ENCODE measurements at regions not wholly inside any gene's neighbourhood (a gene's known extent, or its start where the extent isn't known, plus 50 kb on each side); places are given as distances from the start of the nearest gene placed in this dataset.

GRCh38 chr13:97119943-97120342 lies 102.2 kb upstream of the MBNL2 start:
- H3K27ac ChIP-seq, result no peak overlapping the region
- no TSS peak for BruUV-seq (replicated peaks)
- no peak overlapping the region for H3K4me3 ChIP-seq
- H3K4me2 ChIP-seq, result no peak overlapping the region
- no peaks in the 10 kb centered on the region; the same call in 1 of the 2 replicates for H3K79me2 ChIP-seq (ENCODE audit: low read depth)
- H3K36me3 ChIP-seq (ENCODE audit: low read depth), result no peaks in the 10 kb centered on the region
- H3K27me3 ChIP-seq (ENCODE audit: insufficient read depth, low read depth), result no peaks in the 10 kb centered on the region
- DNase-seq, result no peak
- no peak for TF ChIP-seq EZH2 (IDR thresholded peaks at IDR 0.05; ENCODE audit: low read depth)
- TF ChIP-seq CTCF (conservative IDR thresholded peaks at IDR 0.05), result no peak
- H3K4me1 ChIP-seq (replicated peaks; ENCODE audit: insufficient read depth), result peaks cover 66% of the 10 kb centered on the region
- intact Hi-C loops (cut with micrococcal nuclease; ENCODE audit: unreplicated experiment), result no loop called here
- POLR2A ChIA-PET (ENCODE audit: unreplicated experiment), result no interaction called here
- 0 out of 2 replicates have a peak, but pooled peaks cover 3% of the 10 kb centered on the region for H3K9me3 ChIP-seq (ENCODE audit: insufficient read depth, low read depth)
- H2AFZ ChIP-seq, result no peak overlapping the region
- CTCF ChIA-PET, result no interaction called here
- H3K9me2 ChIP-seq (ENCODE audit: insufficient read depth), result no peaks in the 10 kb centered on the region
- H4K20me1 ChIP-seq (ENCODE audit: insufficient read depth), result no peaks in the 10 kb centered on the region
- H3F3A ChIP-seq (ENCODE audit: insufficient read depth, low read depth), result peaks cover 33% of the 10 kb centered on the region

- Histone ChIP-seq H3K79me2 (ENCODE audit: low read depth) (no peaks in the 10 kb centered on the region; the same call in 1 of the 2 replicates), H4K20me1 (ENCODE audit: insufficient read depth) (no peaks in the 10 kb centered on the region), H2AFZ (no peak overlapping the region), H3K4me1 (replicated peaks; ENCODE audit: insufficient read depth) (peaks cover 70% of the 10 kb centered on the region), H3K4me2 (no peak overlapping the region), H3K27me3 (ENCODE audit: insufficient read depth, low read depth) (no peaks in the 10 kb centered on the region), H3F3A (ENCODE audit: insufficient read depth, low read depth) (peaks cover 37% of the 10 kb centered on the region), H3K27ac (peak overlapping the region; percentile 85), H3K9me3 (ENCODE audit: insufficient read depth, low read depth) (0 out of 2 replicates have a peak, but pooled peaks cover 3% of the 10 kb centered on the region), H3K36me3 (ENCODE audit: low read depth) (no peaks in the 10 kb centered on the region), H3K9me2 (ENCODE audit: insufficient read depth) (no peaks in the 10 kb centered on the region), H3K4me3 (no peak overlapping the region)
- ChIA-PET POLR2A (ENCODE audit: unreplicated experiment) (no interaction called here), CTCF (no interaction called here)
- TF ChIP-seq CTCF (conservative IDR thresholded peaks at IDR 0.05), result no peak
- TF ChIP-seq EZH2 (IDR thresholded peaks at IDR 0.05; ENCODE audit: low read depth), result no peak
- intact Hi-C loops (cut with micrococcal nuclease; ENCODE audit: unreplicated experiment), result no loop called here
- no TSS peak for BruUV-seq (replicated peaks)
- DNase-seq, result no peak
These were observed 101.8 kb upstream of the MBNL2 start for GRCh38 chr13:97120346-97120745.

- peak in 1 of 2 experiments; percentile 55 for DNase-seq
- intact Hi-C loops (cut with micrococcal nuclease; ENCODE audit: unreplicated experiment), result no loop called here
- CTCF ChIA-PET, result no interaction called here
- no peak overlapping the region for H3K4me3 ChIP-seq
- no peaks in the 10 kb centered on the region for H3K9me2 ChIP-seq (ENCODE audit: insufficient read depth)
- no peak for TF ChIP-seq CTCF (conservative IDR thresholded peaks at IDR 0.05)
- TF ChIP-seq EZH2 (IDR thresholded peaks at IDR 0.05; ENCODE audit: low read depth), result no peak
- no peak overlapping the region for H2AFZ ChIP-seq
- BruUV-seq (replicated peaks), result no TSS peak
- H3K4me2 ChIP-seq, result peak overlapping the region; percentile 61
- H3K27ac ChIP-seq, result peak overlapping the region; percentile 85
- no peaks in the 10 kb centered on the region for H4K20me1 ChIP-seq (ENCODE audit: insufficient read depth)
- POLR2A ChIA-PET (ENCODE audit: unreplicated experiment), result interaction anchor here (0.6 kb wide), 1 partner anchor 163 kb away, joined by 5 read pairs; no protein-coding TSS in a partner anchor
- no peaks in the 10 kb centered on the region; the same call in 1 of the 2 replicates for H3K79me2 ChIP-seq (ENCODE audit: low read depth)
- no peaks in the 10 kb centered on the region for H3K27me3 ChIP-seq (ENCODE audit: insufficient read depth, low read depth)
- H3K9me3 ChIP-seq (ENCODE audit: insufficient read depth, low read depth), result 0 out of 2 replicates have a peak, but pooled peaks cover 3% of the 10 kb centered on the region
- peaks cover 43% of the 10 kb centered on the region for H3F3A ChIP-seq (ENCODE audit: insufficient read depth, low read depth)
- no peaks in the 10 kb centered on the region for H3K36me3 ChIP-seq (ENCODE audit: low read depth)
- peaks cover 76% of the 10 kb centered on the region for H3K4me1 ChIP-seq (replicated peaks; ENCODE audit: insufficient read depth)
These were observed 101.2 kb upstream of the MBNL2 start for GRCh38 chr13:97120976-97121375.

All from PC-9 (cell line).